T-helper 2 cell treated with Interferon-gamma antibody and Interleukin-4, amounts not matched to agents 5 μg/mL and 100 μg/mL, for 36 hours (primary cell): ENCODE measurements at regions not wholly inside any gene's neighbourhood (a gene's known extent, or its start where the extent isn't known, plus 50 kb on each side); places are given as distances from the start of the nearest gene placed in this dataset.
A peak's percentile ranks its signal among the peaks of the same experiment; 100 is the strongest.
"Not testable (repeated sequence)": the region's sequence is repeated elsewhere in the genome, so short reads cannot be mapped to it uniquely, and the experiment has no call there.

ENCODE experiments used
- DNase-seq: peaks from one replicate; pipeline ENCODE4 v3.0.0; 2021; ENCODE audit warnings: low spot score
- H3K27ac Mint-ChIP-seq: one replicate; pipeline ENCODE4 v1.8.0; 2021; ENCODE audit warnings: mild to moderate bottlenecking, mixed read lengths
- H3K27me3 Mint-ChIP-seq: one replicate; pipeline ENCODE4 v1.8.0; 2021; ENCODE audit warnings: low read depth, mixed read lengths
- H3K36me3 Mint-ChIP-seq: one replicate; pipeline ENCODE4 v1.8.0; 2021; ENCODE audit warnings: low read depth, mixed read lengths
- H3K4me1 Mint-ChIP-seq: one replicate; pipeline ENCODE4 v1.8.0; 2021; ENCODE audit warnings: low read depth, mixed read lengths
- H3K4me3 Mint-ChIP-seq: one replicate; pipeline ENCODE4 v1.8.0; 2022; ENCODE audit warnings: mild to moderate bottlenecking, moderate library complexity, mixed read lengths
- H3K9me3 Mint-ChIP-seq: one replicate; pipeline ENCODE4 v1.8.0; 2021; ENCODE audit warnings: mixed read lengths

DNA sequence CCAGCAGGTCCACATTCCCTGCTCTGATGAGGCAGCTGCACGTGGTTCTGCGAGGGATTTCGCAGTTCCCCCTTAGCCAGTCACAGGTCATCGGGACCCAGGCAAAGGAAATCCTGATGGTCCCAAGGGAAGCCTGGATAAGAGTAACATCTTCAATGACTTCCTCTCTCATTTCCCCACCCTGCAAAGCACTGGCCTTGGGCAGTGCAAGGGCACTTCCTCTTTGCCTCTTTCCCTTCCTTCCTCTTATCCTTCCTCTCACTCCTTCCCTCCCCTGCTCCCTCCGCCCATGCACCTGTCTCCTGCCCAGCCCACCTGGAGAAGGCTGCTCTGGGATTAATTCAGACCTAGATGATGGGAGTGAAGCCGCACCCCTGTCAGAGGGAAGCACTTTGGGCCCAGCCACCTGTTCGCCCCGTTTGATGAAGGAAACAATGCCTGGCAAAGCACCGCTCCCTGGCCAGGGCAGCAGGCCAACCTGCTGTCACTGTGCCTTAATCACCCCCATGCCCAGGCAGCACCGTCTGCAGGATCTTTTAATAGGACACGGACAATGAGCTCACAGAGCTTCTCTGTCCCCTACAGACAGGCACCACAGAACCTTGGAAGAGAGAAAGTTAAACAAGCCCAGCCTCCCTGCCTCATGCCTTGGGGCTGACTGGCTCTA is 113.5 kb upstream of the PABPC3 start:
- H3K4me1 Mint-ChIP-seq: no peaks in the 10 kb centered on the region
- no peak overlapping the region for H3K27ac Mint-ChIP-seq
- H3K36me3 Mint-ChIP-seq: no peaks in the 10 kb centered on the region
- H3K27me3 Mint-ChIP-seq: peaks cover 35% of the 10 kb centered on the region
- H3K9me3 Mint-ChIP-seq: no peaks in the 10 kb centered on the region
- no peak for DNase-seq
- H3K4me3 Mint-ChIP-seq: no peak overlapping the region

DNA sequence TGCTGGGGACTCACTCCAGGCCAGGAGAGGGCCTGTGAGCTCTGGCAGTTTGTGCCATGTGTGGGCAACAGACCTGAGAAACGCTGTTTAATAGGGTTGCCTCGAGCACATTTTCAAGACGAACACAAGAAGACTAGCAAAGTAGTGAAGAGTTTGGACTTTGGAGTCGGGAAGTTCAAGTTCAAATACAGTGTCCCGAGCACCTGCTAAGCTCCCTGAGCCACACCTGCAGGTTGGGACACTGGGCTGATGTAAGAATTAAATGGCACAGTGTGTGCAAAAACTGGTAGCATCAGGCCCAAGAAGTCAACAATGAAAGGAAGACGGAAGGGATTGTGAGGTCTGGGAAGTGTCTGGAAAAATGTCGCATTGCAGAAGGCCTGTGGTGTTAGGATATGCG is 112.8 kb upstream of the PABPC3 start:
- H3K27me3 Mint-ChIP-seq: peaks cover 36% of the 10 kb centered on the region
- no peak for DNase-seq
- H3K4me3 Mint-ChIP-seq: no peak overlapping the region
- H3K4me1 Mint-ChIP-seq: no peaks in the 10 kb centered on the region
- no peak overlapping the region for H3K27ac Mint-ChIP-seq
- H3K36me3 Mint-ChIP-seq: no peaks in the 10 kb centered on the region
- H3K9me3 Mint-ChIP-seq: no peaks in the 10 kb centered on the region

DNA sequence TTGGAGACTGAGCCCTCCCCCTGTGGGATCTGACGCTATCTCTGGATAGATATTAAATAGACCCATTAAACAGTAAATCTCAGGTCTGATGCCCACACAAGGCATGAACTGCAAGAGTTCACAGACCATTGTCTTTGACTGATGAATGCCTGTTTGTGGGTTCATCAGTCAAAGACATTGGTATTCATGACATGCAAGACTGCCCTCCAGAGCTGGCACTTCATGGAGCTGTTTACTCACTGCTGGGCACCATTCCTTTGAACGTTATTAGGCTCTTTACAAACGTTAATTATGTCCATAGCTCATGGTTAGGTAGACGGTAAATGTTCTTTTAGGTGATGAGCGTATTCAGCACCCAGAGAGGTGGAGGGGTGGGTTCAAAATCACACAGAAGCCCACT is 111.8 kb upstream of the PABPC3 start:
- no peak for DNase-seq
- Mint-ChIP-seq H3K4me3 (no peak overlapping the region), H3K27me3 (peaks cover 39% of the 10 kb centered on the region), H3K9me3 (no peaks in the 10 kb centered on the region), H3K36me3 (no peaks in the 10 kb centered on the region), H3K27ac (no peak overlapping the region), H3K4me1 (no peaks in the 10 kb centered on the region)

DNA sequence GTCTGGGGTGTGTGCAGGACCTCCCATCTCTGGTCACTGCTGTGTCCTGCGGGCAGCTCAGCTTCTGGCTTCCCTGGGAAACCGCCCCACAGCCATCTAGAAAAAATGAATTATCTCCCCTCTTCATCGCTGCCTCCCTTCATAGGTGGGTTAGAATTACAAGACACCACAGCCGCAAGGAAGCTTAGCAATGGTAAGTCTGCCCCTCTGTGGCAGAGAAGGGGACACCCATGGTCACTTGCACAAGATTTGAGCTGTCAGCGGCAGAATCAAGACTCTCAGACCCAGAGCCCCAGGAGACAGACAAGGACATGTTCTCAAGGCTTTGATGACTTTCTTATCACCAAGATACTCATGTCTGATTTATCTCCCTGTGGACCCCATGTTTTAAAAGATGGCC is 110.8 kb upstream of the PABPC3 start:
- Mint-ChIP-seq H3K9me3 (no peaks in the 10 kb centered on the region), H3K4me1 (no peaks in the 10 kb centered on the region), H3K27ac (no peak overlapping the region), H3K4me3 (no peak overlapping the region), H3K27me3 (peaks cover 38% of the 10 kb centered on the region), H3K36me3 (no peaks in the 10 kb centered on the region)
- DNase-seq: no peak

DNA sequence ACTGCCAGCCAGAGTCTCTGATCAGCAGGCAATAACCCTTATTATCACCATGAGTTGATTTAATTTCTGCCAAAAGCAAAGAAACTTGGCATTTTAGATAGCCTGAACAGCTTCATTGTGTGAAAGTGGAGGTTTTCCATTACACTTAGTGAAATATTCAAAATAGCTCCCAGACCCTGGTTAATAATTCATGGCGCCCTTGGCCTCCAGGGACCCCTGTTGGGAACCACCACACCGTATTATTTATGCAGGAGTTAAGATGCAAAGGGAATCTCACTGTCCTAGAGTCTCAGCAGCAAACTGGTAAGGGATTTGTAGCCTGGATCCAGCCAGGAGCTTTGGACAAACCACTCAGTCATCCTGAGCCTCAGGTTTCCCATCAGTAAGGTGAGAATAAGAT is 110.0 kb upstream of the PABPC3 start:
- Mint-ChIP-seq H3K27me3 (peaks cover 39% of the 10 kb centered on the region), H3K27ac (no peak overlapping the region), H3K4me1 (no peaks in the 10 kb centered on the region), H3K36me3 (no peaks in the 10 kb centered on the region), H3K9me3 (no peaks in the 10 kb centered on the region), H3K4me3 (no peak overlapping the region)
- no peak for DNase-seq

DNA sequence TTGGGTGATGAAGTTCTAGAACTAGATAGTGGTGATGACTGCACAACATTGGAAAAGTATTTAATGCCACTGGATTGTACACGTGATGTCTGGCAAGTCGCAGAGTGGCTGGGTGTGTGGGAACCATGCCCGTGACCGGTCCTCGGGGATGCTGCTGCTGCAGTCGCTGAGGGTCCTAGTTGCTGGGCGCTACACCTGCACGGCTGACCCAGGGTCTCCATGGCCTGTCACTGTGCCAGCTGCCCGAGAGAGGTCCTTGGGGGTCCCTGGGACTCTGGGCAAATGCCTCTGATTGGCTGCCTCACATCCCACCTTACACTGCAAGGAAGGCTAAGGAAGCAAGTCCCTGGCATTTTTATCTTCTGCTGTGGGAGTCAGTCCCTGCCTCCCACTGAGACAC is 109.1 kb upstream of the PABPC3 start:
- Mint-ChIP-seq H3K9me3 (no peaks in the 10 kb centered on the region), H3K27ac (no peak overlapping the region), H3K4me1 (no peaks in the 10 kb centered on the region), H3K4me3 (no peak overlapping the region), H3K27me3 (peaks cover 44% of the 10 kb centered on the region), H3K36me3 (no peaks in the 10 kb centered on the region)
- DNase-seq: no peak

DNA sequence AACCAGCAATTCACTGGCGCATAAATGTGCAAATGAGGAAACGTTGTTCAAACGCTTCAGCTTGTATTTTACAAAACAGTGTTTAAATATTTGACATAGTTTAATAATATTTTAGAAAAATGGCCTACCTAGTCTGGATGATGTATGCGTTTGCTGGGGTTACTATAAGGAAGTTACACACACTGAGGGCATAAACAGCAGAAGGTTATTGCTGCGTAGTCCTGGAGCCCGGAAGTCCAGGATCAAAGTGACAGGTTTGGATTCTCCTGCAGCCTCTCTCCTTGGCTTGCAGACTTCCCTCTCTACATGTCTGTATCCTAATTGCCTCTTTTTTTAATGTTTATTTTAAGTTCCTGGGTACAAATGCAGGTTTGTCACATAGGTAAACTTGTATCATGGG is 106.0 kb upstream of the PABPC3 start:
- H3K27ac Mint-ChIP-seq, H3K4me3 Mint-ChIP-seq, H3K9me3 Mint-ChIP-seq, DNase-seq, H3K36me3 Mint-ChIP-seq, H3K4me1 Mint-ChIP-seq: not testable (repeated sequence)
- peaks cover 46% of the 10 kb centered on the region for H3K27me3 Mint-ChIP-seq

DNA sequence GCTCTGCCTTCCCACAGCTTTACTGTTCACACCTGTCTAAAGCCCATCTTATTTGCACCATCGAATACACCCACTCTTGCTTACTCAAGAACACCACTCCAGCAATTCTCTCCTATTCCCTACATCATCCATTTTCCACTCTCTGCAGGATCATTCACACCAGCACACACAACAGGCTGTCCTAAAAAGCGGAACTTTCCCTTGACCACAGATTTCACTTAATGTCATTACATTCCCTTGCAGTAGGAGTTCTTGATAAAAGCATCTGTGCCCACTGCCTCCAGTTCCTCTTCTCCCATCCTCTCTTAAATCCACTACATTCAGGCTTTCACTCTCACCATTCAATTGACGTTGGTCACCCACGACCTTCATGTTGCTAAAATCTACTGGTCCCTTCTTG is 103.0 kb upstream of the PABPC3 start:
- H3K9me3 Mint-ChIP-seq, H3K4me1 Mint-ChIP-seq, H3K36me3 Mint-ChIP-seq, DNase-seq, H3K27ac Mint-ChIP-seq, H3K4me3 Mint-ChIP-seq: not testable (repeated sequence)
- peaks cover 40% of the 10 kb centered on the region for H3K27me3 Mint-ChIP-seq

DNA sequence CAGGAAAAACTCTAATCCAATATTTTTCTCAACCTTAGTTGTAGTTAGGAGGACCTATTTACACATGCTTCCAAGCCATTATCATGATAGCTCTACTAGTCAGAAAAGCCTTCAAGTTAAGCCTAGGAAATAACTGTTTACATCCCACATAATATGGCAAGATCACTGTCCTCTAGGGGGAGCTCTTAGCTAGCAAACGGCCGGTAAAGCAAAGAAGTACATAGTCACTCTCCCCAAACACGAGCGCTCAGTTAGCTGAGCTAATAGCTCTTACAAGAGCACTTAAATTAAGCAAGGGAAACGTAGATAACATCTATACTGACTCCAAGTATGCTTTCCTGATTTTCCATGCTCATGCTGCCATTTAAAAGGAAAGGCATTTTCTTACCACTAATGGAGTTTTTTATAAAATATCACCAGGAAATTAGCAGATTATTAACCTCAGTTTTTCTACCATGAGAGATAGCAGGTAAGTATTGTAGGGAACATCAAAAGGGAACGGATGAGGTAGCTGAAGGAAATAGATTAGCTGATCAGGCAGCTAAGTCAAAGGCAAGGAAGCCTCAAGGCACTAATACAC is 100.6 kb upstream of the PABPC3 start:
- H3K4me3 Mint-ChIP-seq: no peak overlapping the region
- H3K27me3 Mint-ChIP-seq: peaks cover 35% of the 10 kb centered on the region
- peak; percentile 28 for DNase-seq
- no peak overlapping the region for H3K27ac Mint-ChIP-seq
- no peaks in the 10 kb centered on the region for H3K9me3 Mint-ChIP-seq
- H3K36me3 Mint-ChIP-seq: no peaks in the 10 kb centered on the region
- H3K4me1 Mint-ChIP-seq: peaks cover 3% of the 10 kb centered on the region

DNA sequence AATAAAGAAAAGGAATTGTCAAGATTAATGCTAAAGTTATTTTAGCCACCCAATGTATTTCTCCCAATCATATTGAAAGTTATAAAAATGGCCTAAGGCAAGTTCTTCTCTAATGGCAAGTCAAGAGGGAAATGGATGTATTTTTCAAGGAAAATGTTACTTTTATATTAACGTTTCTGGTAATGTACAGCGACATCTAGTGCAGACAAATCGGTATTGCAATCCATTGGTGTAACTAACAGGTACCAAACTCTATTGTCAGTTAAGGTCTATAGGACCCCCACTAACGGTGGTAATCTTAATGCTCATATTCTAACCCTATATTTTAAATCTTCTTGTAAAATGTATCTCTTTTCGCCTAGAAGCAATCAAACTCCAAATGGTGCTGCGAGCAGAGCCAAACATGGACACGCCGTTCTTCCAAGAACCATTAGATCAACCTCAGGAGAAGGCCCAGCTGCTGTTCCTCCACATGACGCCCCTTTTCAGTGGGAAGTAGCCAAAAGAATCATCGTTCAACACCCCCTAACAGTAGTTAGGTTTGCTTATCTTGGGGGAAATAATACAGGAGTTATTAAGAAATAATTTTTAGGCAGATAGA is 98.5 kb upstream of the PABPC3 start:
- H3K36me3 Mint-ChIP-seq: no peaks in the 10 kb centered on the region
- H3K9me3 Mint-ChIP-seq: no peaks in the 10 kb centered on the region
- DNase-seq: no peak
- peaks cover 3% of the 10 kb centered on the region for H3K4me1 Mint-ChIP-seq
- peaks cover 37% of the 10 kb centered on the region for H3K27me3 Mint-ChIP-seq
- no peak overlapping the region for H3K4me3 Mint-ChIP-seq
- no peak overlapping the region for H3K27ac Mint-ChIP-seq

DNA sequence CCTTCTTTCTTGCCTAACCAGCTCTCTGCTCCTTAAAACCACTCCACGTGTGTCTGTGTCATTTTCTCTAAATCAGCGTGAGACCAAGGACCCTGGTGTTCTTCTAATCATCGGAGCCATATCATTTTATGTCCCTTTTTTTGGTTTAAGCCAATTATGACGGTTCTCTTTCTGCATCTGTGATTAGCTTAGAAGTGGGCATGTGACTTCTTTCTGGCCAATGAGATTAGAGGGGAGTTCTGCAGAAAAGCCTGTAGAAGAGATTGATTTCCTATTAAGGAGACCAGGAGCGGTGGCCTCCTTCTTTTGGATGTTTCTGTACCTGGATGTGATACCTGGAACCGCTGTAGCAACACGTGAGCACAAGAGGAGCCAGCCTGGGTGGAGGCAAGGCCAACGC is 97.5 kb upstream of the PABPC3 start:
- Mint-ChIP-seq H3K9me3 (no peaks in the 10 kb centered on the region), H3K4me3 (no peak overlapping the region), H3K36me3 (no peaks in the 10 kb centered on the region), H3K27ac (no peak overlapping the region), H3K27me3 (peaks cover 44% of the 10 kb centered on the region), H3K4me1 (peaks cover 3% of the 10 kb centered on the region)
- no peak for DNase-seq

DNA sequence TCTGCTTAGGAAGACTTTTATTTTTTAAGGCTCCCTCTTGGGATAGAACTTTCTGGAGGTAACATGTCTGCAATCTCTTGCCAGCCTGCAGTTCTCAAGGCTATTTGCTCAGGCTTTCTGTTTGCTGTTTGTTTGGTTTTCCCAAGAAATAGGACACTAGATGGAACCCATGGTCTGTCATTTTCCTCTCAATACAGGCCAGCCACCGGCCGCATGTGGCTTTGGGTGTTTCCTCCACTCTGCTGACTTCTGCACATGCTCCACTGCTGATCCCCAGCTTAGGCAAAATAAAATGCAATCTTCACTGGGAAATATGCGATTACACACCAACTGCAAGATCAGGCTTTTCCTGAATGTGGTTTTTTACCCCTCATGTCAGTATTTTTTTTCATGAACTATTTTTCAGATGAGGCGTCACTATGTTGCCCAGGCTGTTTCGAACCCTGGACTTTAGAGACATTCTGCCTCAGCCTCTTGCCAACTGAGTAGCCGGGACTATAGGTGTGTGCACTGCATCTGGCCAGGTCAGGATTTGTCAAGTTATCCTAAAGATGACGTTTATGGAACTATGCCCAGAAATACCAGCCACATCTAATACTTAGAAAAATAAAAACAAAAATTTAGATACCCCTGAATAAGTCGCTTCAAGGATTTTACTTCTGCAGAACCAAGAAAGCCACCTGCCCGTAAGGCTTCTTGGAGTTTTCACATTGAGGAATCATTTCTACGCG is 94.3 kb upstream of the PABPC3 start:
- no peak for DNase-seq
- no peak overlapping the region for H3K4me3 Mint-ChIP-seq
- no peaks in the 10 kb centered on the region for H3K9me3 Mint-ChIP-seq
- peaks cover 48% of the 10 kb centered on the region for H3K27me3 Mint-ChIP-seq
- H3K36me3 Mint-ChIP-seq: no peaks in the 10 kb centered on the region
- no peak overlapping the region for H3K27ac Mint-ChIP-seq
- peaks cover 3% of the 10 kb centered on the region for H3K4me1 Mint-ChIP-seq

DNA sequence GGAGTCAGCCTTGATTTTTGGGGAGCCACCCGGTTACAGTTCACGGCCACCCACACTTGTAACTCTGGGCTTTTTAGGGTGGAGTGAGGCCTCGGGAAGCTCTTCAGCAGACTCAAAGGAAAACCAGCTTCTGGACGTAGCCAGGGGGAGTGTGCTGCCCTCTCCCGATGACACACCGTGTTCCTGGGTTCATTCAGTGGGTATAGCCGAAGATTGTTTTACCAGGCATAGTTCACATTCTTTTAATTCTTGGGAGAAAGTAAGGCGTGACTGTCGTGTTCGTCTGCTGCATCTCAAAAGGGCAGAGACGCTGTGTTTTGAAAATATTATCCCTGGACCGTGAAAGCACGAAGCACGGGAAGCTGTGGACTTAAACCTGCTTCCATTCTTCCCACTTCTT is 93.6 kb upstream of the PABPC3 start:
- H3K4me1 Mint-ChIP-seq, H3K4me3 Mint-ChIP-seq, H3K27ac Mint-ChIP-seq, H3K36me3 Mint-ChIP-seq, DNase-seq, H3K9me3 Mint-ChIP-seq: not testable (repeated sequence)
- H3K27me3 Mint-ChIP-seq: peaks cover 45% of the 10 kb centered on the region

DNA sequence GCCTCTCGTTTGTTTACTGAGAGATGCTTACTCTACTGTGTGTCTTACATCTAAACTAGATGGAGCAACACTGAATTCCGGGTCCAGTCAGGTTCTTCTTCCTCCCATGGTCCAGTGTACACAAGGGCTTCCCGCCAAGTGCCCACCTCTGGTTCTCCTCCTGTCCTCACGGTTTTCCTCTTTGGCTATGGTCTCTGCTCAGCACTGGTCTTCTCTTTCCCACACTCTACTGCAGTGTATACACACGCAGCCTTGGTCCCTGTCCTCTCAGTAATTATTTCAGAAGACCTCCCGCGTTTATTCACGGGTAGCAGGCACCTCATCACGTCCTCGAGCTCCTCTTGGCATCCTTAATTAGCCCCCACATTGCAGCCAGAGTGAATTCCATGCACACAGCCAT is 91.4 kb upstream of the PABPC3 start:
- not testable (repeated sequence) for DNase-seq, H3K27ac Mint-ChIP-seq, H3K9me3 Mint-ChIP-seq, H3K4me3 Mint-ChIP-seq, H3K36me3 Mint-ChIP-seq, H3K4me1 Mint-ChIP-seq
- H3K27me3 Mint-ChIP-seq: peaks cover 55% of the 10 kb centered on the region
